Endodermal cell (in vitro differentiated cells): ENCODE measurements at regions not wholly inside any gene's neighbourhood (a gene's known extent, or its start where the extent isn't known, plus 50 kb on each side); places are given as distances from the start of the nearest gene placed in this dataset.

Experiments used
- DNase-seq: peaks from one replicate; pipeline ENCODE4 v3.0.0-alpha.2; 2017
- H3K27ac ChIP-seq: 2 replicates; pipeline ENCODE4 v1.5.1; 2013; ENCODE audit warnings: mild to moderate bottlenecking, low read depth, low read length, moderate library complexity
- H3K27me3 ChIP-seq: 2 replicates; pipeline ENCODE4 v1.6.1; 2013; ENCODE audit warnings: mild to moderate bottlenecking, low read length, moderate library complexity; ENCODE audit not compliant: insufficient read depth, control insufficient read depth, poor library complexity, severe bottlenecking
- H3K36me3 ChIP-seq: 2 replicates; pipeline ENCODE4 v1.7.0; 2013; ENCODE audit warnings: mild to moderate bottlenecking, low read length, moderate library complexity; ENCODE audit not compliant: control insufficient read depth, insufficient read depth
- H3K4me1 ChIP-seq: one replicate; pipeline ENCODE4 v1.7.0; 2013; ENCODE audit warnings: low read length; ENCODE audit not compliant: control insufficient read depth, insufficient read depth
- H3K4me3 ChIP-seq: 2 replicates; pipeline ENCODE4 v1.5.1; 2013; ENCODE audit warnings: mild to moderate bottlenecking, low read length, moderate library complexity
- H3K9ac ChIP-seq: 2 replicates; pipeline ENCODE4 v1.6.1; 2013; ENCODE audit warnings: mild to moderate bottlenecking, low read length, moderate library complexity; ENCODE audit not compliant: poor library complexity, severe bottlenecking; ENCODE audit errors: extremely low read depth
- H3K9me3 ChIP-seq: 2 replicates; pipeline ENCODE4 v1.6.1; 2013; ENCODE audit warnings: mild to moderate bottlenecking, low read length, moderate library complexity; ENCODE audit not compliant: control insufficient read depth
- H3K27ac Mint-ChIP-seq: 2 replicates; pipeline ENCODE4 v1.8.0; 2020; ENCODE audit warnings: mixed read lengths
- H3K27me3 Mint-ChIP-seq: 2 replicates; pipeline ENCODE4 v1.8.0; 2021; ENCODE audit warnings: mild to moderate bottlenecking, mixed read lengths; ENCODE audit not compliant: insufficient read depth
- H3K36me3 Mint-ChIP-seq: 2 replicates; pipeline ENCODE4 v1.8.0; 2020; ENCODE audit warnings: low read depth, mixed read lengths
- H3K4me1 Mint-ChIP-seq: 2 replicates; pipeline ENCODE4 v1.8.0; 2020; ENCODE audit warnings: mixed read lengths
- H3K4me3 Mint-ChIP-seq: 2 replicates; pipeline ENCODE4 v1.8.0; 2020; ENCODE audit warnings: mild to moderate bottlenecking, moderate library complexity, mixed read lengths
- H3K9me3 Mint-ChIP-seq: 2 replicates; pipeline ENCODE4 v1.8.0; 2020; ENCODE audit warnings: mild to moderate bottlenecking, mixed read lengths
- CTCF ChIP-seq: fragments of 200-600 bp; sonication (generic); conservative IDR thresholded peaks from 2 replicates; pipeline ENCODE4 v1.5.0; 2021; ENCODE audit warnings: antibody characterized with exemption, mild to moderate bottlenecking
- WGBS, 2 experiments: methylation state at CpG; one replicate each; pipeline versions ENCODE4 v1.1.5 to v1.1.7; 2013; ENCODE audit warnings: missing lambda C conversion rate in 2 of 2, mixed read lengths in 1 of 2; ENCODE audit not compliant: insufficient coverage in 1 of 2, insufficient read length in 1 of 2; 5-methylcytosine and 5-hydroxymethylcytosine counted together

- Mint-ChIP-seq H3K4me3 (no peak overlapping the region), H3K36me3 (peaks cover 4% of the 10 kb centered on the region), H3K4me1 (peaks cover 8% of the 10 kb centered on the region), H3K27me3 (peaks cover 6% of the 10 kb centered on the region), H3K9me3 (peaks cover 22% of the 10 kb centered on the region), H3K27ac (no peak overlapping the region)
- Histone ChIP-seq H3K4me3 (no peak overlapping the region), H3K4me1 (no peaks in the 10 kb centered on the region), H3K36me3 (no peaks in the 10 kb centered on the region), H3K9ac (no peak overlapping the region), H3K27me3 (no peaks in the 10 kb centered on the region), H3K9me3 (no peaks in the 10 kb centered on the region), H3K27ac (no peak overlapping the region)
- no peak for DNase-seq
- no peak for TF ChIP-seq CTCF
- 83 to 100% methylated on average over 1 to 3 of the region's 4 CpGs for WGBS, 2 experiments
Measured at GRCh38 chrX:116342903-116343302, 93.5 kb upstream of the SLC6A14 start.

- no peak overlapping the region for H3K4me3 ChIP-seq
- WGBS, 2 experiments, result 98% methylated on average over 3 of the region's 3 CpGs; no CpG with 5 or more reads in 1 of the 2 experiments
- H3K36me3 ChIP-seq, result no peaks in the 10 kb centered on the region
- Mint-ChIP-seq H3K27ac (no peak overlapping the region), H3K4me3 (no peak overlapping the region), H3K27me3 (peaks cover 6% of the 10 kb centered on the region), H3K4me1 (peaks cover 27% of the 10 kb centered on the region), H3K9me3 (no peaks in the 10 kb centered on the region), H3K36me3 (no peaks in the 10 kb centered on the region)
- DNase-seq, result no peak
- H3K27ac ChIP-seq, result no peak overlapping the region
- no peak for TF ChIP-seq CTCF
- H3K9me3 ChIP-seq, result no peaks in the 10 kb centered on the region
- no peaks in the 10 kb centered on the region for H3K27me3 ChIP-seq
- no peak overlapping the region for H3K9ac ChIP-seq
- peaks cover 4% of the 10 kb centered on the region for H3K4me1 ChIP-seq
Measured at GRCh38 chrX:116345958-116346357, 90.4 kb upstream of the SLC6A14 start.

- Histone ChIP-seq H3K9ac (no peak overlapping the region), H3K27me3 (no peaks in the 10 kb centered on the region), H3K36me3 (no peaks in the 10 kb centered on the region), H3K4me3 (no peak overlapping the region), H3K4me1 (no peaks in the 10 kb centered on the region), H3K9me3 (no peaks in the 10 kb centered on the region), H3K27ac (no peak overlapping the region)
- no peaks in the 10 kb centered on the region for H3K27me3 Mint-ChIP-seq
- no peak overlapping the region for H3K4me3 Mint-ChIP-seq
- WGBS, 2 experiments, result 65% methylated on average over 2 of the region's 2 CpGs; no CpG with 5 or more reads in 1 of the 2 experiments
- H3K27ac Mint-ChIP-seq, result peak overlapping the region; percentile 1
- DNase-seq, result no peak
- peaks cover 3% of the 10 kb centered on the region for H3K9me3 Mint-ChIP-seq
- H3K36me3 Mint-ChIP-seq, result no peaks in the 10 kb centered on the region
- peaks cover 9% of the 10 kb centered on the region for H3K4me1 Mint-ChIP-seq
- TF ChIP-seq CTCF, result no peak
Measured at GRCh38 chrX:116357329-116357728, 79.1 kb upstream of the SLC6A14 start.
